ENCODE measurements at regions not wholly inside any gene's neighbourhood (a gene's known extent, or its start where the extent isn't known, plus 50 kb on each side); places are given as distances from the start of the nearest gene placed in this dataset.

GRCh38 chr18:43686709-43687108 is 409.4 kb upstream of the SYT4 start:
- DNase-seq (ENCODE audit: insufficient read length, low spot score) (no peak), FAIRE-seq (no peak)
- no peak for TF ChIP-seq CTCF (IDR thresholded peaks at IDR 0.05; ENCODE audit: insufficient read depth, missing control alignments)

- no peak for TF ChIP-seq CTCF (IDR thresholded peaks at IDR 0.05; ENCODE audit: insufficient read depth, missing control alignments)
- FAIRE-seq (no peak), DNase-seq (ENCODE audit: insufficient read length, low spot score) (no peak)
Measured at GRCh38 chr18:43692099-43692690, 414.9 kb upstream of the SYT4 start.

GRCh38 chr18:43702399-43702798 is 425.1 kb upstream of the SYT4 start:
- no peak for FAIRE-seq
- TF ChIP-seq CTCF (IDR thresholded peaks at IDR 0.05; ENCODE audit: insufficient read depth, missing control alignments) = no peak
- DNase-seq (ENCODE audit: insufficient read length, low spot score) = no peak

GRCh38 chr18:43703050-43703449 is 425.8 kb upstream of the SYT4 start:
- FAIRE-seq (no peak), DNase-seq (ENCODE audit: insufficient read length, low spot score) (no peak)
- no peak for TF ChIP-seq CTCF (IDR thresholded peaks at IDR 0.05; ENCODE audit: insufficient read depth, missing control alignments)

- no peak for DNase-seq (ENCODE audit: insufficient read length, low spot score)
Measured at GRCh38 chr18:43705850-43706249, 428.6 kb upstream of the SYT4 start.

GRCh38 chr18:43710135-43710534 is 432.8 kb upstream of the SYT4 start:
- TF ChIP-seq CTCF (IDR thresholded peaks at IDR 0.05; ENCODE audit: insufficient read depth, missing control alignments) = no peak

More at GRCh38 chr18:43705850-43706249, 428.6 kb upstream of the SYT4 start:
- no peak for TF ChIP-seq CTCF (IDR thresholded peaks at IDR 0.05; ENCODE audit: insufficient read depth, missing control alignments)
- FAIRE-seq = no peak

GRCh38 chr18:43714343-43715010 is 437.2 kb upstream of the SYT4 start:
- FAIRE-seq (peak; percentile 21), DNase-seq (ENCODE audit: insufficient read length, low spot score) (no peak)
- TF ChIP-seq CTCF (IDR thresholded peaks at IDR 0.05; ENCODE audit: insufficient read depth, missing control alignments) = no peak

More at GRCh38 chr18:43710135-43710534, 432.8 kb upstream of the SYT4 start:
- DNase-seq (ENCODE audit: insufficient read length, low spot score) (no peak), FAIRE-seq (no peak)

Data from D721Med (cell line).